A673 (cell line): ENCODE measurements at regions not wholly inside any gene's neighbourhood (a gene's known extent, or its start where the extent isn't known, plus 50 kb on each side); places are given as distances from the start of the nearest gene placed in this dataset.
"Not testable (repeated sequence)": the region's sequence is repeated elsewhere in the genome, so short reads cannot be mapped to it uniquely, and the experiment has no call there.

Experiments used
- CTCF ChIP-seq: fragments of 300-800, 200-600 bp; sonication (generic); conservative IDR thresholded peaks from 2 replicates; pipeline ENCODE4 v1.5.1; 2017; ENCODE audit warnings: low read depth, mild to moderate bottlenecking, antibody characterized with exemption, low read length, moderate library complexity, mixed read lengths
- EZH2 ChIP-seq: fragments of 200-600 bp; sonication (generic); IDR thresholded peaks from 2 replicates; pipeline ENCODE4 v1.6.1; 2017; ENCODE audit warnings: borderline replicate concordance, low read depth, mild to moderate bottlenecking, mixed read lengths, antibody characterized with exemption, low read length; ENCODE audit not compliant: poor library complexity, severe bottlenecking

GRCh38 chr11:45387885-45388284 is 101.7 kb upstream of the SYT13 start:
- not testable (repeated sequence) for TF ChIP-seq EZH2, CTCF
